ENCODE measurements at regions not wholly inside any gene's neighbourhood (a gene's known extent, or its start where the extent isn't known, plus 50 kb on each side); places are given as distances from the start of the nearest gene placed in this dataset.
"Not testable (repeated sequence)": the region's sequence is repeated elsewhere in the genome, so short reads cannot be mapped to it uniquely, and the experiment has no call there.

DNA sequence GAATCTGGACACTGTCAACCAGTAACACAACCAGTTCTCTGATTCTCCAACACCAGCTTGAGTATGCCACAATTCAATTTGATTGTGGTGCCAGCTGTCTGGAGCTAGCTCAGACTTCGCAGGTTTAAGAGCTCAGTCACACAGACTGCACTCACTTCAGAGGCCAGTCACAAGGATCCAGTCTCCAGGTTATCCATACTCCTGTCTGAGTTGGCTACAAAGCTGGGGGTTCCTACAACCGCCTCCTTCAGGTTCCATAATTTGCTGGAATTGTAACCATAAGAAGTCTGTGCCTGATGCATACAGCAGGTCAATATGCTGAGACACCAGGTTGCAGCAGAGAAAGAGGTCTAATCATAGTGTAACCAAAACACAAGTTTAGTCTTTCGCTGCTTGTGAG is 70.5 kb upstream of the CPSF6 start:
- Histone ChIP-seq H3K4me1 (ENCODE audit: control insufficient read depth, insufficient read depth, low read length) (no peaks in the 10 kb centered on the region), H3K27ac (ENCODE audit: low read depth, low read length) (no peak overlapping the region)

DNA sequence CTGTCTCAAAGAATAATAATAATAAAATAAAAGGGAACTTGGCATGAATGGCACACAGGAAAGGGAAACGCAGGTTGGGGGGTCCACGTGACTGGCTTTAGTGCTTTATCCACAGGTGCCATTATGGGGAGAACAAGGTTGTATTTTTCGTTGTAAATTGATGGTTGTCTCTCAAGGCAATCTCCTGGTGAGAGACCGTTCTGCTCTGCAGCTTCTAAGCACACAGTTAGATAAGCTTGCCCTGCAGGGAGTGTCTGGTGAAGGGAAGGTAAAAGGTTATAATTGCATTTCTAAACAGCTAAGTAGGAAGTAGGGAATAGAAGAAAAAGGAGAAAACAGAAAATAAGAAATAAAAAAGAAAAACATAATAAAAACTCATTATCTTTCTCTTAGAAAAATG is 69.1 kb upstream of the CPSF6 start:
- Histone ChIP-seq H3K27me3 (ENCODE audit: control insufficient read depth, insufficient read depth, low read length) (no peaks in the 10 kb centered on the region), H3K4me3 (ENCODE audit: low read length) (no peak overlapping the region), H3K27ac (ENCODE audit: low read depth, low read length) (no peak overlapping the region), H3K36me3 (ENCODE audit: control insufficient read depth, insufficient read depth, low read length) (no peaks in the 10 kb centered on the region), H3K9ac (ENCODE audit: low read length) (no peak overlapping the region), H3K4me1 (ENCODE audit: control insufficient read depth, insufficient read depth, low read length) (no peaks in the 10 kb centered on the region)

More for the DNA sequence above, 70.5 kb upstream of the CPSF6 start:
- no peaks in the 10 kb centered on the region for H3K36me3 ChIP-seq (ENCODE audit: control insufficient read depth, insufficient read depth, low read length)
- H3K4me3 ChIP-seq (ENCODE audit: low read length), result no peak overlapping the region
- H3K27me3 ChIP-seq (ENCODE audit: control insufficient read depth, insufficient read depth, low read length), result no peaks in the 10 kb centered on the region
- H3K9ac ChIP-seq (ENCODE audit: low read length), result no peak overlapping the region

DNA sequence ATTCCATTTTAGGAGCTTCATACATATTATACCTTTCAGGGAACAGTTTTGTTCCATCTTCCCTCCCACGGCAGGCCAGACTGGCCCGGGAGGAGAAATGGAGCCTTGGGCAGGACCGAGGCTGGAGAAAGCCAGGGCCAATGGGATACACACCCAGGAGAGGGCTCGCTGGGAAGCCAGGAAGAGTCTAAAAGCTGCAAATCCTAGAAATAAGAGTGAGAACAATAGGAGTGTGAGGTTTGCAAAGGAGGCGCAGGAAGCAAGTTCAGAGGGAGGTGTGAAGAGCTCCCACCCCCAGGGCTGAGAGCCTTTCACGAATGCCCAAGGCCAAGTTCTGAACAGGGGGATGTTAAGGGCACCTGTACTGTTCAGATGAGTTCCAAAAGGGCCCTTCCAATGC is 67.5 kb upstream of the CPSF6 start:
- Histone ChIP-seq H3K9ac (ENCODE audit: low read length) (no peak overlapping the region), H3K27ac (ENCODE audit: low read depth, low read length) (no peak overlapping the region), H3K4me3 (ENCODE audit: low read length) (no peak overlapping the region), H3K4me1 (ENCODE audit: control insufficient read depth, insufficient read depth, low read length) (no peaks in the 10 kb centered on the region), H3K27me3 (ENCODE audit: control insufficient read depth, insufficient read depth, low read length) (no peaks in the 10 kb centered on the region), H3K36me3 (ENCODE audit: control insufficient read depth, insufficient read depth, low read length) (no peaks in the 10 kb centered on the region)

DNA sequence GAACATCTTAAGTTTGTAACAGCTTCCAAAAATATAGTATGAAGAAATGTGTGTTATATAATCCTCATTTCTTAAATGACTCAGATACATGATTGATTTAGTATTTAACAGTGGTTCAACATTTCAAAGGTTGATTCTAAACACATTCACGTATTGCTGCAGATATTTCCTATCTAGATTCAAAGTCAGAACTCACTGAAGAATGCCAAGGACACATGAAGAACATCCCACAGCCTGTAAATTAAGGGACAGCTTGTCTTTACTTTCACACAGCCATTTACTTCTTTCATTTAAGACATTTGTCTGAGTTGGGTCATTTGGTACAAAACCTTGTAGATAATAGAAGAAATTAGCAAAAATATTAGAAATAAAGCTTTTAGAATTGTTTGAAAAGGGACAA is 66.9 kb upstream of the CPSF6 start:
- Histone ChIP-seq H3K27me3 (ENCODE audit: control insufficient read depth, insufficient read depth, low read length) (no peaks in the 10 kb centered on the region), H3K36me3 (ENCODE audit: control insufficient read depth, insufficient read depth, low read length) (no peaks in the 10 kb centered on the region), H3K9ac (ENCODE audit: low read length) (no peak overlapping the region), H3K4me1 (ENCODE audit: control insufficient read depth, insufficient read depth, low read length) (no peaks in the 10 kb centered on the region), H3K4me3 (ENCODE audit: low read length) (no peak overlapping the region), H3K27ac (ENCODE audit: low read depth, low read length) (no peak overlapping the region)

DNA sequence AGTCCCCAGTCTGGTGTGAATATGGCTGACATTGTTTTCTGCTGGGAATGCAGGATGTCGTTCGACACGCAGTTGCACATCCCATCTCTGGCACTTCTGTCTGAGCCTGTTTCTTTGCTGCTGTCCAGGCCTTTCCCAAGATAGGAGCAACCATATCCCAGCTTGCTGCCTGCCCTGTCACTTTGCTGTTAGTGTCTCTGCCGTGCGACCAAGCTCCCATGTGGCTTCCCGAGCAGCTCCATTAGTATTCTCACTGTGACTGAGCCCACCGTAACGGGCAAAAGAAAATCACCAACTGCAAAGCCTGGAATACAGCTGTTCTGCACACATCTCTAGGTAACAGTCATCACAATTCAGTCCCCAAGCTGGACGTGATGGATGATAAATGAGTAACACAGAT is 66.0 kb upstream of the CPSF6 start:
- H3K9ac ChIP-seq (ENCODE audit: low read length), result no peak overlapping the region
- no peak overlapping the region for H3K4me3 ChIP-seq (ENCODE audit: low read length)
- no peaks in the 10 kb centered on the region for H3K36me3 ChIP-seq (ENCODE audit: control insufficient read depth, insufficient read depth, low read length)
- H3K27ac ChIP-seq (ENCODE audit: low read depth, low read length), result no peak overlapping the region
- H3K27me3 ChIP-seq (ENCODE audit: control insufficient read depth, insufficient read depth, low read length), result no peaks in the 10 kb centered on the region
- H3K4me1 ChIP-seq (ENCODE audit: control insufficient read depth, insufficient read depth, low read length), result no peaks in the 10 kb centered on the region

DNA sequence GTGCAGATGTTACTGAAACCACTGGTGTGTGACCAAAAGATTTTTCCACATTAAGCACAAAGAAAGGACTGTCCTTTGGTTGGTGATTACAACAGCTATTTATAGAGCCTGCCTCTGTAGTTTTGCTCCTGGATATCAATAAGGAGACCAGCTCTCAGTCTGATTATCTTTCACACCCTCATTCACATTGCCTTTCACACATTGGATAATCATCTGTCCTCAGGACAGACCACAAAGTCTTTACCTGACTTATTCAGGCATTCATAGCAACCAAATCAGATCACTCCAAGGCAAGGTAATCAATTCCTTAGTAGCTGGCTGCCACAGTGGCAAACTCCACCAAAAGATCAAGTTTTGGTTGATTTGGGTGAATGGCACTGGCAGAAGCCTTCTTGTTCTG is 59.6 kb upstream of the CPSF6 start:
- Histone ChIP-seq H3K4me3 (ENCODE audit: low read length) (no peak overlapping the region), H3K27ac (ENCODE audit: low read depth, low read length) (no peak overlapping the region), H3K9ac (ENCODE audit: low read length) (no peak overlapping the region), H3K4me1 (ENCODE audit: control insufficient read depth, insufficient read depth, low read length) (no peaks in the 10 kb centered on the region), H3K27me3 (ENCODE audit: control insufficient read depth, insufficient read depth, low read length) (no peaks in the 10 kb centered on the region), H3K36me3 (ENCODE audit: control insufficient read depth, insufficient read depth, low read length) (no peaks in the 10 kb centered on the region)

DNA sequence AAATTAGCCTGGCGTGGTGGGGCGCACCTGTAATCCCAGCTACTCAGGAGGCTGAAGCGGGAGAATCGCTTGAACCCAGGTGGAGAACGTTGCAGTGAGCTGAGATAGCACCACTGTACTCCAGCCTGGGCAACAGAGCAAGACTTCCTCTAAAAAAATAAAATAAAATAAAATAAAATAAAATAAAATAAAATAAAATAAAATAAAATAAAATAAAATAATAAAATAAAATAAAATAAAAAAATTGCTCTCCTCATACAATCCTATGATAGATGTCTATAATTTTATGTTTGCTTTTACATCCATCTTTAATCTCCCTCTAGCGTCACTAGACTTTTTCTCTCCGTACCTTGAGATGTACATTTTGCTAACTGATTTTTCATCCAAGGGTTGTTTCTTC is 51.8 kb upstream of the CPSF6 start:
- H3K4me3 ChIP-seq (ENCODE audit: low read length); H3K4me1 ChIP-seq (ENCODE audit: control insufficient read depth, insufficient read depth, low read length); H3K27ac ChIP-seq (ENCODE audit: low read depth, low read length); H3K36me3 ChIP-seq (ENCODE audit: control insufficient read depth, insufficient read depth, low read length); H3K9ac ChIP-seq (ENCODE audit: low read length); H3K27me3 ChIP-seq (ENCODE audit: control insufficient read depth, insufficient read depth, low read length): not testable (repeated sequence)

DNA sequence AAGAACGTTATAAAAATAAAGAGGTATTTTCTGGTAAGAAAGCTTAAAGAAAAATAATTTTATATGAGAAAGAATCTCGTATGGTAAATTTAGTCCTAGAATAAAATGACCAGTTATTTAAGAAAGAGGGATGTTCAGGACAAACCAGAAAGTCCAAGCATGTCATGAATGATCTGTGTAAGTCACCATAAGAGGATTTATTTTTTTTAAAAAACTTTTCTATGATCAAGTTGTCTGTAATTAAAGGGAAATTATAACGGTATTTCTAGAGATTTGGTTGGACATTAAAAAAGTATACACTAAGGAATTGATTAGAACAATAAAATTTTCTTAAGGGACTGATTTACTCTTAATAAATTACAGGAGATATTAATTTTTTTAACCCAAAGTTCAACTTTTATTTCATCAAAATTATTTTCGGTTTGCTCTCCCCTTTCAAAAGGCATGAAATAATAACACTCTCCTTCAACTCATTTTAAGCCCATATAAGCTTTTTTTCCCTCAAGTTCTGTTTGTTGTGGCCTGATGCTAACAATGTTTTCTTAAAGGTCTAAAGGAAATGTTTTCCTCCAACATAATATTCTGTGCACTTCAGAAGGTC is 49.9 kb upstream of the CPSF6 start:
- no peak overlapping the region for H3K27ac ChIP-seq (ENCODE audit: low read depth, low read length)
- H3K4me1 ChIP-seq (ENCODE audit: control insufficient read depth, insufficient read depth, low read length), result no peaks in the 10 kb centered on the region
- H3K27me3 ChIP-seq (ENCODE audit: control insufficient read depth, insufficient read depth, low read length), result no peaks in the 10 kb centered on the region
- no peaks in the 10 kb centered on the region for H3K36me3 ChIP-seq (ENCODE audit: control insufficient read depth, insufficient read depth, low read length)
- no peak overlapping the region for H3K9ac ChIP-seq (ENCODE audit: low read length)
- H3K4me3 ChIP-seq (ENCODE audit: low read length), result no peak overlapping the region
